Endodermal cell (in vitro differentiated cells): ENCODE measurements at regions not wholly inside any gene's neighbourhood (a gene's known extent, or its start where the extent isn't known, plus 50 kb on each side); places are given as distances from the start of the nearest gene placed in this dataset.

Experiments used
- DNase-seq: peaks from one replicate; pipeline ENCODE4 v3.0.0-alpha.2; 2017
- H3K27ac ChIP-seq: 2 replicates; pipeline ENCODE4 v1.5.1; 2013; ENCODE audit warnings: mild to moderate bottlenecking, low read depth, low read length, moderate library complexity
- H3K27me3 ChIP-seq: 2 replicates; pipeline ENCODE4 v1.6.1; 2013; ENCODE audit warnings: mild to moderate bottlenecking, low read length, moderate library complexity; ENCODE audit not compliant: insufficient read depth, control insufficient read depth, poor library complexity, severe bottlenecking
- H3K36me3 ChIP-seq: 2 replicates; pipeline ENCODE4 v1.7.0; 2013; ENCODE audit warnings: mild to moderate bottlenecking, low read length, moderate library complexity; ENCODE audit not compliant: control insufficient read depth, insufficient read depth
- H3K4me1 ChIP-seq: one replicate; pipeline ENCODE4 v1.7.0; 2013; ENCODE audit warnings: low read length; ENCODE audit not compliant: control insufficient read depth, insufficient read depth
- H3K4me3 ChIP-seq: 2 replicates; pipeline ENCODE4 v1.5.1; 2013; ENCODE audit warnings: mild to moderate bottlenecking, low read length, moderate library complexity
- H3K9ac ChIP-seq: 2 replicates; pipeline ENCODE4 v1.6.1; 2013; ENCODE audit warnings: mild to moderate bottlenecking, low read length, moderate library complexity; ENCODE audit not compliant: poor library complexity, severe bottlenecking; ENCODE audit errors: extremely low read depth
- H3K9me3 ChIP-seq: 2 replicates; pipeline ENCODE4 v1.6.1; 2013; ENCODE audit warnings: mild to moderate bottlenecking, low read length, moderate library complexity; ENCODE audit not compliant: control insufficient read depth
- H3K27ac Mint-ChIP-seq: 2 replicates; pipeline ENCODE4 v1.8.0; 2020; ENCODE audit warnings: mixed read lengths
- H3K27me3 Mint-ChIP-seq: 2 replicates; pipeline ENCODE4 v1.8.0; 2021; ENCODE audit warnings: mild to moderate bottlenecking, mixed read lengths; ENCODE audit not compliant: insufficient read depth
- H3K36me3 Mint-ChIP-seq: 2 replicates; pipeline ENCODE4 v1.8.0; 2020; ENCODE audit warnings: low read depth, mixed read lengths
- H3K4me1 Mint-ChIP-seq: 2 replicates; pipeline ENCODE4 v1.8.0; 2020; ENCODE audit warnings: mixed read lengths
- H3K4me3 Mint-ChIP-seq: 2 replicates; pipeline ENCODE4 v1.8.0; 2020; ENCODE audit warnings: mild to moderate bottlenecking, moderate library complexity, mixed read lengths
- H3K9me3 Mint-ChIP-seq: 2 replicates; pipeline ENCODE4 v1.8.0; 2020; ENCODE audit warnings: mild to moderate bottlenecking, mixed read lengths
- WGBS, 2 experiments: methylation state at CpG; one replicate each; pipeline versions ENCODE4 v1.1.5 to v1.1.7; 2013; ENCODE audit warnings: missing lambda C conversion rate in 2 of 2, mixed read lengths in 1 of 2; ENCODE audit not compliant: insufficient coverage in 1 of 2, insufficient read length in 1 of 2; 5-methylcytosine and 5-hydroxymethylcytosine counted together
- TF ChIP-seq, protein P1 (sequence below): fragments of 200-600 bp; sonication (generic); conservative IDR thresholded peaks from 2 replicates; pipeline ENCODE4 v1.5.0; 2021; ENCODE audit warnings: antibody characterized with exemption, mild to moderate bottlenecking

GRCh38 chr15:77839456-77839855 lies 206.7 kb upstream of the LINGO1 start:
- Histone ChIP-seq H3K9me3 (no peaks in the 10 kb centered on the region), H3K27me3 (no peaks in the 10 kb centered on the region), H3K36me3 (no peaks in the 10 kb centered on the region), H3K27ac (no peak overlapping the region), H3K4me1 (no peaks in the 10 kb centered on the region), H3K4me3 (no peak overlapping the region), H3K9ac (no peak overlapping the region)
- Mint-ChIP-seq H3K9me3 (peaks cover 3% of the 10 kb centered on the region), H3K27ac (no peak overlapping the region), H3K4me1 (peaks cover 5% of the 10 kb centered on the region), H3K27me3 (peaks cover 4% of the 10 kb centered on the region), H3K4me3 (no peak overlapping the region), H3K36me3 (no peaks in the 10 kb centered on the region)
- TF ChIP-seq, protein P1, sequence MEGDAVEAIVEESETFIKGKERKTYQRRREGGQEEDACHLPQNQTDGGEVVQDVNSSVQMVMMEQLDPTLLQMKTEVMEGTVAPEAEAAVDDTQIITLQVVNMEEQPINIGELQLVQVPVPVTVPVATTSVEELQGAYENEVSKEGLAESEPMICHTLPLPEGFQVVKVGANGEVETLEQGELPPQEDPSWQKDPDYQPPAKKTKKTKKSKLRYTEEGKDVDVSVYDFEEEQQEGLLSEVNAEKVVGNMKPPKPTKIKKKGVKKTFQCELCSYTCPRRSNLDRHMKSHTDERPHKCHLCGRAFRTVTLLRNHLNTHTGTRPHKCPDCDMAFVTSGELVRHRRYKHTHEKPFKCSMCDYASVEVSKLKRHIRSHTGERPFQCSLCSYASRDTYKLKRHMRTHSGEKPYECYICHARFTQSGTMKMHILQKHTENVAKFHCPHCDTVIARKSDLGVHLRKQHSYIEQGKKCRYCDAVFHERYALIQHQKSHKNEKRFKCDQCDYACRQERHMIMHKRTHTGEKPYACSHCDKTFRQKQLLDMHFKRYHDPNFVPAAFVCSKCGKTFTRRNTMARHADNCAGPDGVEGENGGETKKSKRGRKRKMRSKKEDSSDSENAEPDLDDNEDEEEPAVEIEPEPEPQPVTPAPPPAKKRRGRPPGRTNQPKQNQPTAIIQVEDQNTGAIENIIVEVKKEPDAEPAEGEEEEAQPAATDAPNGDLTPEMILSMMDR = no peak
- DNase-seq = peak; percentile 22
- WGBS, 2 experiments = 83 to 93% methylated on average over 2 to 8 of the region's 8 CpGs

GRCh38 chr15:77838595-77838994 lies 205.9 kb upstream of the LINGO1 start:
- Histone ChIP-seq H3K9ac (no peak overlapping the region), H3K27ac (no peak overlapping the region), H3K9me3 (no peaks in the 10 kb centered on the region), H3K4me3 (no peak overlapping the region), H3K4me1 (no peaks in the 10 kb centered on the region), H3K27me3 (no peaks in the 10 kb centered on the region), H3K36me3 (no peaks in the 10 kb centered on the region)
- peaks cover 4% of the 10 kb centered on the region for H3K27me3 Mint-ChIP-seq
- peak; percentile 26 for DNase-seq
- TF ChIP-seq, protein P1 = no peak
- H3K4me3 Mint-ChIP-seq = no peak overlapping the region
- H3K36me3 Mint-ChIP-seq = no peaks in the 10 kb centered on the region
- WGBS, 2 experiments = 94 to 100% methylated on average over 3 to 4 of the region's 4 CpGs
- no peaks in the 10 kb centered on the region for H3K9me3 Mint-ChIP-seq
- peaks cover 5% of the 10 kb centered on the region for H3K4me1 Mint-ChIP-seq
- no peak overlapping the region for H3K27ac Mint-ChIP-seq

DNA sequence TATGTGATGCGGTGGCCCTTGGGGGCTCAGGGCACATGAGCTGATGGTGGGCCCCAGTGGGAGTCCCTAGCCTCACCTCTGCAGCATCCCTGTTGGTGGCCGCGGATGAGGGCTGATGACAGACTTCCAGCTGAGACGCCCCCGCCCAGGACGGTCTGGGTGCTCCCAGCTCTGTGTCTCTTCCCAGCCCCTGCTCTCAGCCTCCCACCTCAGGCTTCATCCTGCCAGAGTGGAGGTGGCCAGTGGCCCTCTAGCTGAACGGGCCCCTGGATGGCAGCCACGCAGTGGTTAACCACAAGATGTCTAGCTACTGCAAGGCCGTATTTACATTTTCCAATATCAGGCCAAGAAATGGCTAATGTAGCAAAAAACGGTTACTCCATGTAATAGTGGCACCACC lies 205.3 kb upstream of the LINGO1 start:
- no peak overlapping the region for H3K27ac Mint-ChIP-seq
- H3K4me1 Mint-ChIP-seq = peaks cover 5% of the 10 kb centered on the region
- H3K27me3 Mint-ChIP-seq = peaks cover 4% of the 10 kb centered on the region
- H3K4me1 ChIP-seq = no peaks in the 10 kb centered on the region
- H3K27ac ChIP-seq = no peak overlapping the region
- no peaks in the 10 kb centered on the region for H3K9me3 Mint-ChIP-seq
- H3K4me3 ChIP-seq = no peak overlapping the region
- no peaks in the 10 kb centered on the region for H3K36me3 Mint-ChIP-seq
- H3K4me3 Mint-ChIP-seq = no peak overlapping the region
- H3K9ac ChIP-seq = no peak overlapping the region
- no peaks in the 10 kb centered on the region for H3K36me3 ChIP-seq
- no peaks in the 10 kb centered on the region for H3K27me3 ChIP-seq
- TF ChIP-seq, protein P1 = no peak
- 91 to 100% methylated on average over 3 to 10 of the region's 10 CpGs for WGBS, 2 experiments
- DNase-seq = no peak
- no peaks in the 10 kb centered on the region for H3K9me3 ChIP-seq
